ENCODE measurements at regions not wholly inside any gene's neighbourhood (a gene's known extent, or its start where the extent isn't known, plus 50 kb on each side); places are given as distances from the start of the nearest gene placed in this dataset.

GRCh38 chr9:102867488-102867887 lies 127.6 kb upstream of the CYLC2 start:
- TF ChIP-seq CTCF (IDR thresholded peaks at IDR 0.05; ENCODE audit: low read depth, low read length, missing input control) (no peak), JUND (IDR thresholded peaks at IDR 0.05) (no peak)

Measured in liver (tissue), 3 donors.